Left lobe of liver (tissue), 2 donors: ENCODE measurements at regions not wholly inside any gene's neighbourhood (a gene's known extent, or its start where the extent isn't known, plus 50 kb on each side); places are given as distances from the start of the nearest gene placed in this dataset.
"Not testable (repeated sequence)": the region's sequence is repeated elsewhere in the genome, so short reads cannot be mapped to it uniquely, and the experiment has no call there.

Source experiments
- ATAC-seq: fragments of 200-7000 bp; cut with Tn5 transposase; one replicate; pipeline ENCODE4 v1.9.1; 2020; ENCODE audit warnings: mild to moderate bottlenecking, moderate library complexity
- DNase-seq: peaks from one replicate; pipeline ENCODE4 v3.0.0-alpha.2; 2020; ENCODE audit warnings: low spot score
- donor health status: DM: no; HTN: no; CAD: no; lungs with moderate emphysema.
- donor health status: DM: no; HTN: yes; CAD: no.

- ATAC-seq, result peak; percentile 65
- DNase-seq, result no peak
Observed at GRCh38 chr19:13665125-13665905, 99.0 kb upstream of the MRI1 start.

GRCh38 chr19:13652810-13653590 lies 111.3 kb upstream of the MRI1 start:
- ATAC-seq, result no peak
- no peak for DNase-seq

GRCh38 chr19:13646758-13647157 lies 117.6 kb upstream of the MRI1 start:
- DNase-seq, result no peak
- no peak for ATAC-seq

GRCh38 chr19:13644645-13645044 lies 119.7 kb upstream of the MRI1 start:
- no peak for DNase-seq
- no peak for ATAC-seq

GRCh38 chr19:13640611-13641010 lies 123.7 kb upstream of the MRI1 start:
- no peak for DNase-seq
- no peak for ATAC-seq

GRCh38 chr19:13639342-13639929 lies 124.9 kb upstream of the MRI1 start:
- DNase-seq (no peak), ATAC-seq (no peak)

- DNase-seq (no peak), ATAC-seq (no peak)
Observed at GRCh38 chr19:13637664-13638063, 126.7 kb upstream of the MRI1 start.

GRCh38 chr19:13634658-13635057 lies 128.4 kb upstream of the CACNA1A start:
- DNase-seq, result no peak
- no peak for ATAC-seq

GRCh38 chr19:13633522-13633922 lies 127.2 kb upstream of the CACNA1A start:
- DNase-seq, result no peak
- ATAC-seq, result no peak

- no peak for ATAC-seq
- no peak for DNase-seq
Observed at GRCh38 chr19:13633109-13633508, 126.8 kb upstream of the CACNA1A start.

GRCh38 chr19:13632164-13632563 lies 125.9 kb upstream of the CACNA1A start:
- not testable (repeated sequence) for ATAC-seq

GRCh38 chr19:13629687-13630357 lies 123.5 kb upstream of the CACNA1A start:
- DNase-seq, result no peak
- ATAC-seq, result no peak

More at GRCh38 chr19:13632164-13632563, 125.9 kb upstream of the CACNA1A start:
- DNase-seq, result not testable (repeated sequence)

GRCh38 chr19:13627531-13627930 lies 121.3 kb upstream of the CACNA1A start:
- no peak for DNase-seq
- no peak for ATAC-seq

- DNase-seq (no peak), ATAC-seq (no peak)
Observed at GRCh38 chr19:13623716-13624710, 117.7 kb upstream of the CACNA1A start.

GRCh38 chr19:13622766-13623715 lies 116.8 kb upstream of the CACNA1A start:
- DNase-seq (no peak), ATAC-seq (no peak)

GRCh38 chr19:13621413-13621812 lies 115.1 kb upstream of the CACNA1A start:
- ATAC-seq (no peak), DNase-seq (no peak)

GRCh38 chr19:13619203-13619632 lies 112.9 kb upstream of the CACNA1A start:
- DNase-seq (no peak), ATAC-seq (no peak)

- DNase-seq (no peak), ATAC-seq (no peak)
Observed at GRCh38 chr19:13615890-13616289, 109.6 kb upstream of the CACNA1A start.

- ATAC-seq, result no peak
- DNase-seq, result no peak
Observed at GRCh38 chr19:13613447-13613846, 107.2 kb upstream of the CACNA1A start.
